Activated CD4-positive, alpha-beta T cell treated with anti-CD3 and anti-CD28 coated beads, Interleukin-2, amount 50 U/mL, for 1 hour (primary cell): ENCODE measurements at regions not wholly inside any gene's neighbourhood (a gene's known extent, or its start where the extent isn't known, plus 50 kb on each side); places are given as distances from the start of the nearest gene placed in this dataset.

ENCODE experiments used
- DNase-seq: peaks from one replicate; pipeline ENCODE4 v3.0.0-alpha.2; 2020

DNA sequence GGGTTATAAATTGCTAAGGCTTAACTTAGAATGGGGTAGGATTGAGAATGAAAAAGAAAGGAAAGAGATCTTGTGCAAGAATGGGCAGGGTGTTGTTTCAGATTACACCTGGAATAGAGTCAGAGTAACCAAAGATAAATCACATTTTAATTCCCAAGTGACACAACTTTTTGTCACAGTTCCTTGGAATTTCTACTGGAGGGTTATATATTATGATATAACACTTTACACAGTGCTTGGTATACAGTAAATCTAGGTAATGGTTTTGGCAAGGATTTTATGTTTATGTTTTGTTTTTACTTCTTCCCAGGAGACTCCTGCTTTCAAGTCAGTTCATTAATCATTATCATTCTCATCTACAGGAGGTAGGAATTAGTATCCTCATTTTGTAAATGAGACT lies 115.7 kb upstream of the KCNJ16 start:
- DNase-seq = no peak

DNA sequence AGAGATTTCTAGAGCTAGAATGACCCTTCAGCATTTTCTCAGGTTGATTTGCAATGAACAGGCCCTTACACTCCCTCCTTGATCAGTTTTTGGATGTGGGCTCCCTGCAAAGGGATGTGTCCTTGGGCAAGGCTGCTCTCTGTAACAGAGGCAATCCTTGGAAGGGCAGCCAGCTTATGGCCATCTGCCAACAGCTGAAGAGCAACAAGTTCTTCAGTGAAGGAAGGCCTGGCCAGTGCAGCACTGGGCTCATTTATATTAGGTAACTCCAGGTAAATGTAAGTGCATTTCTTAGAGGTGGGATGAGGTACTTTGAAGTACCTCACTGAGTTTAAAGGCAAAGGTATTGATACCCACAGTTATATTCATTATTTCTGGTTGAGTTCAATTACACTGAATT lies 114.3 kb upstream of the KCNJ16 start:
- no peak for DNase-seq

DNA sequence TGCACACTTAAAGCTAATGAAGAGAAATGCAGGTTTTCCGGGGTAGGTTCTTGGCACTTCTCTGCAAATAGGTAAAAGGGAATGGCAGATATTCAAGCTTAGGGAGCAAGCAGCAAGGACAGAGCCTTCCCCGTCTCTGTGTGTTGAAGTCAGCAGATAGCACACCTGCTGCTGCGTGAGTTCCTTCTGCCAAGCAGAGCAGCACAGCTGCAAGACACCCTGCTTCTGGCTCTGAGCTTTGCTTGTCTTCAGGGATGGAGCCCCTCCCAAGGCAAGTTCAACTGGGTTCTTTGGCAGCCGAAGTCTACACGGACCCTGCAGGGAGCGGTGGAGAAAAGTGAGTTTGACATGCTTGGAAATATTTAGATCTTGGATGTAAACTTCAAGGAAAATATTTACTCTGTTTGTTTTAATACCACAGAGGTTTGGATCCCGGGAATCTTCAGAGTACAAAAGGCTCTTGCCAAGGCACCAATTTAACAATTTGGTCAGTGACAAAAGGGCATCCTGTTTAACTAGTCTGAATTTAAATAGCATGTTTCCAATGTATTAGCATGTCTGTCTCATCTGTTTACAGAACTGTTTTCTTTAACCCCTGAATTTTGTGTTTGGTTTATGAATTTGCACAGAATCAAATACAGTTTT lies 113.4 kb upstream of the KCNJ16 start:
- DNase-seq = no peak

DNA sequence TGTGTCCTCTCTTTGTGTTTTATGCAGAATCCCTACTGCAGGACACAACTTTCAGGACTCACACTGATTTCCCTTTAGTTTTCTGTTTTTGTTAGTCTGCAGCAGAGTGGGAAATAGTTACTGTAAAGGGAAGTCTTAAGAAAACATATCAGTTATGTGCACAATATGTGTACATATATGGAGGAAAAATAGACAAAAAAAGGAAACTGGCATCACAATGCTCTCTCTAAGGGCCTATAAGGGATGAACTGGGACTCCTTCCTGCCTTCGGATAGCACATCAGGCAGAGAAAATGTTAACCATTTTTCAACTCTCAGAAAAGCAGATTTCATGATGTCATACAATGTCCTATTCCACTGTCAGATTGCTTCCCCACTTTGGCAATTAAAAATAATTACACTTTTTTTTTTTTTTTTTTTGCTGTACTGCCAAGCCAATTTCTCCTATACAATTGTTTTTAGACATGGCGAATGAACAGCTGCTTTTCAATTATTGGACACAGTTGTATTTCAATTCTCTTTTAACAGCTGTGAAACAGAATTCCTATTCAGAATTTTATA lies 112.5 kb upstream of the KCNJ16 start:
- no peak for DNase-seq

DNA sequence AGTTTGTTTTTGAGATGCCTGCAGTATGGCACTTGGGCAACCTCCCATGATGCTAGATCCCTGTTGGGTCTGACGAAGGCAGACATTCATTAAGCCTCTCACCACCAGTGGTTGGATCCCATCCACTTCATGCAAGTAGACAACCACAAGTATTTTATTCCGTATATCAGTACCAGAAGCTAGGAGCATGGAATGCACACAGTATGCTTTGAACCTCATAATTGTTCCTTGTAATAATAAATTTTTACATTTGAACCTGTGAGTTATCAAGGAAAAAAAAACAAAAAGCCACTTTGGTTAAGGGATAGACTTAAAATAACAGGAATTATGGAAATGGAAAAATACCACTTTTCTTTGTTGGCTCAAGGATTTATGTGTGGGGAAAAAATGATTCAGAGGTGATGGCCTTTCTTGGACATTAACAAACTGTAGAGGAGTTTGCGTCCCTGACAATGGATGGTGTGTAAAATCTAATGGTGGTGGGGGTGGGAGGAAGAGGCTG lies 107.1 kb upstream of the KCNJ16 start:
- no peak for DNase-seq

DNA sequence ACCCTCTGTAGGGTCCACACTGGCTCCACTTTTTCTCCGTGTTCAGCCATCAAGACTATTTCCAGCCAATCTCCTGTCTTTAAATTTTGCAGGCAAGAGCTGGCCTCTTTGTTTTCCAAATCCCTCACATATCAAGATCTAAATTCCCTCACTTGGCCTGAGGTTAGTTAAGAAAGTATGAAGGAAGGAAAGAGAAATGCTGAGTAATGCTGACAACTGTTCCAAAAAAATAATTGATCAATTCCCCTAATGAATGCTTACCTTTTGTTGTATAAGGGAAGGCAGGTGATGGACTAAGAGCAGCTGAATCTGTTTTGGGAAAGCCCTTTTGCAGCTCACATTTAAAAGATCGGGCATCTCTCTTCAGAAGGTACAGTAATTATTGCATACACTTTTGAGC lies 105.1 kb upstream of the KCNJ16 start:
- DNase-seq = no peak

DNA sequence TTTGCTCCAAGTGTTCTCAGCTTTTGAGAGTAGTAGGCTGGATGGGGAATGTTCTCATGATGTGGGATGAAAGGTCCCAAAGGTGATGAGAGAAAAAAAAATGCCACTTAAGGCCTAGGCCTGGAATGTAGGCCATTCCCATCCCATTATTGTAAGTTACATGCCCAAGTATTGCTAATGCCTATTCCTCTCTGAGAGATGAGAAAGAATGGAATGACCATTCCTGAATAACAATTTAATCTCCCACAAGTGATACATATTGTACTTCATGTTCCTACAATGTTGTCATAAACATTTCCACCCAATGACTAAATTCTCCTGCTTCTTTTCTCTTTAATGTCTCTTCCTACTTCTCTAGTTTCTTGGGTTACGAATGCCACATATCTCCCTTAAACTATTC lies 102.8 kb upstream of the KCNJ16 start:
- no peak for DNase-seq

DNA sequence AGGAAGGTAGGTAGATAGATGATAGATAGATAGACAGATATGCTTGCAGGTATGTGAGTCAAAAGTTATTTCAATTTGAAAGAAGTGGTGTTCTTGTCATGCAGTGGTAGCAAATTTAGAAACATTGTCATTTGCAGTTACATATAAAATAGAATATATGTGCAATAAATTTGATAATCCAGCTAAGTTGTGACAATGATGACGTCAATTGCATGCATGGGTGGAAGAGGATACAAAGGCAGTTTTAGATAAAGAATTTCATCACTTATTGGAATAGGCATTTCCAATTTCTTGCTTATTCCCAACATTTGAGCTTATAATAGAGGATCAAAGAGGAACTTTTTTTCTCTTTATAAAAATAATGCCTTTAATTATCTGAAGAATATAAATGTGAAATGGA lies 99.2 kb upstream of the KCNJ16 start:
- no peak for DNase-seq

DNA sequence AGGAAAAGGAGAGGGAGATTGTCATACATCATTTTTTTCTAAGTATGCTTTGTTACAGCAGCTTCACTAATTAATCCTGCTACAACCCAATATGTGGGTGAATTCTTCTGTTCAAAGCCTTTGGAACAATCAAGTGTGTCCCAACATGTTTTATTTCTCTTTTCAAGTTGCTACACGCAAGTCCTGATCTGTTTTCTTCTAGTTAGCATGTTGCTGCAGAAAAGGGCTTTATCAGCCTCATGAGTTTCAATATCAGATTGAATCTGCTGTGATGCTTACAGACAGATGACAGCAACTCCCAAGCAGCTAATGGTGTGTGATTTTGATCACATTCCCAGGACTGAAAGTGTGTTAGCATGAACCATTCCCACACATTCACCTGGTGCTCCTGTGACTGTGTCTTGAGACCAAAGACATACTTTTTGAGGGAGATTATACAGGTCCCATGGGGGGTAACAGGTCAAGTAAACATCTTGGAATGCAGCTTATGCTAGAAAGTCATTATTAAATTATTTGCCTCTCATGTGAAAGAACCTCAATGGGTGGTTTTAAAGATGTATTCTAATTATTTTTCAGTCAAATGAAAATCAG lies 96.9 kb upstream of the KCNJ16 start:
- no peak for DNase-seq

DNA sequence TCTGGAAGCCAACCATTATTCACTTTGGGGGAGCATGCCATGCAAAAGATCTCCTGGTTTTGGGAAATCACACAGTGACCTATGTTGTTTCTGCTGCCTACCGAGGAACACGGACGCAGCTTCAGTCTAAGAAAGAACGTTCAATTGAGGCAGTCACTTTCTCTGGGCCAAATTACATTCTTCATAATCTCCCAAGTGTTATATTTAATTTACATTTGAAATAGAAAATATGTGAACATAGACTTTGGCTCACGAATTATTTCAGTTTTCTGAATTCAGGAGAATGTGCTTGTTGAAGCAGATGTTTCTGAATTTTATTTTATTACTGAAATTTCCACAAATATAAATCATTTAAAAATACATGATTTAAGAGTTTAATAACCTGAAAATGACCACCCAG lies 93.6 kb upstream of the KCNJ16 start:
- no peak for DNase-seq

DNA sequence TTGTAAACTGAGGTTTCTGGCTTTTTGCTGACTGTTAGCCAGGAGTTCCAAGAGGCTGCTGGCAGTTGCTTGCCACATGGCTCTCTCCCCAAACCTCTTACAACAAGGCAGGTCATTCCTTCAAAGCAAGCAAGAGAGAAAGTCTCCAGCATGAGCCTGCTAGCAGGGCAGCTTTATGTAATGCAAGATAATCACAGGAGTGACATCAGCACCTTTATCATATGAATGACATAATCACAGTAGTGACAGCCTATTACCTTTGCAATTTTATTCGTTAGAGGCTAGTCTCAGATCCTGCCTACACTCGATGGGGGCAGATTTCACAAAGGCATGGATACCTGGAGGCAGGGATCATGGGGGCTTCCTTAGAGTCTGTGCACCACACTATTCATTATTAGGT lies 79.5 kb upstream of the KCNJ16 start:
- DNase-seq = no peak

DNA sequence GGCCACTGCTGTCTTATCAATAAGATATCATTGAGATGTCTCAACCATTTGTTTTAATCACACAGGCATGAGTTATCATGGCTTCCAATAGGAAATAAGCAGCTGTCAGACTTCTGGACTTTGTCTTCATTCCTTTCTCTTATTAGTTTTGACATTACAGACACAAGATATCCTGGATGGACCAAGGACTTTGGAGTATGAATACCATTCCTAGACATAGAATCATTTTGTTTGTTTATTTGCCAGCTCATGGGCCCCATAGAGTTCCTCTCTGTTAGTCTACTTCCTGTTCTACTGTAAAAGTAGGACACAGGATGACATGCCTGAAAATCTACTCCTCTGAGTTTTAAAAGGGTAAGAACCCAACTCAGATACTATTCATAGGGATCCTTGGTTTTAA lies 77.7 kb upstream of the KCNJ16 start:
- DNase-seq = no peak

DNA sequence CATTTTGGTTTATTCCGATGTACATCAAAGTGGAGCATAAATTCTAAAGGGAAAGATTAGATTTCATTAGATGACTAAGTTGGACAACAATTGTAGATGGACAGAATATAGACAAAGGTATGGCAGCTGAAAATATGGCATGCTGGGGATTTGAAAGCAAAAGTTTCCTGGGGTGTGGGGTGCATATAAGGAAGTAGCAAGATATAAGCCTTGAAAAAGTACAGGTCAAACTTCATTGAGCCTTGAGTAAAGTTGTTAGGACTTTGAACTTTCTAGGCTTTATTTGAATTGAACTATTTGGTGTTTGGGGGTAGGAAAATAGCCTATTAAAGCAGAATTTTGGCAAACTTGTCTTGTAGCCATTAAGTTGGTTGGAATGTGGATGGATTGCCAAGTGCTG lies 75.8 kb upstream of the KCNJ16 start:
- DNase-seq = no peak

DNA sequence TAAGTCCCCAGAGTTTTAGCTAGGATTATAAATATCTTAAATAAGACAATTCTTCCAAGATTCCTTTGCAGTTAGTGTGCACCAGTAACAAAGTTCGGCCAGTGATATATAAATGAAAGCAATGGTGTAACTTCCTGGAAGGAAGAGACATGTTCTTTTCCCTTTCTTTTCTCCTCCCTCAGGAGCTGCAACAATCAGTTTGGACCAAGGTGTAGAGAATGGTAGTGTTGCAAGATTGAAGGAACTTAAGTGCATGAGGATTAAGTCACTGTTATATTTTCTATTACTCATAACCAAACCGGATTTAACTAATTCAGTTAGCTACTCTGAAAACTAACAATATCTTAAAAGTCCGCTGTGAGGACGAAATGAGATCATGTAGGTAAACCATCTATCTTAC lies 68.9 kb upstream of the KCNJ16 start:
- DNase-seq = no peak

DNA sequence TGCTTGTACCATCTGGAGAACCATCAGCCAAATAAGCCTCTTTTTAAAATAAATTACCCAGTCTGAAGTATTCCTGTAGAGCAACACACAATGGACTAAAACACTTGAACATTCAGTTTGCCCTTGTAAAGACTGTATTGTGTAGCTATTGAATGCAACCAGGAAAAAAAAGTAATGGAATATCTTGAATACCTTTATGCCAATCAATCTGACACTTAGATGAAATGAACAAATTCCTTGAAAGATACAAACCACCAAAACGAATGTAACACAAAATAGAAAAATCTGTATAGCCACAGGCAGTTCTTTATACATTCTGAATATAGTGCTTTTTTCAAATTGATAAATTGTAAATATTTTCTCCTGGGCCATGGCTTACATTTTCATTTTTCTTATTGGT lies 63.3 kb upstream of the KCNJ16 start:
- no peak for DNase-seq

DNA sequence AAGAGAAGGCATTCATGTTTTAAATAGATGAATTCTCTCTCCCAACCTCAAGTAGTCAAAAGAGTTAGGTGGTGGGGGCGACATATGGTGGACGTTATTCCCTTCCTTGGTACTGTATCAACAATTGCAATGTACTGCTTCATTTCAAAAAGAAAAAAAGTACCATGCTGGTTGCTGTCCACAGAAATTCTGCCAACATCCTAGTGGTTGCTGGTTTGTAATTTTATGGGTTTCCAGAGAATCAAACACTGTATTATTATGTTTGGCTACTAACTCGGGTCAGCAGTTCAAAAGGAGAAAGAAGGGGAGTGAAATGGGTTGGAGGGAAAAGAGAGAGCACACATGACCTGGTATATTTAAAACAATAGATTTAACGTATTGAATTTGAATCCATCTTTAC lies 61.1 kb upstream of the KCNJ16 start:
- no peak for DNase-seq

DNA sequence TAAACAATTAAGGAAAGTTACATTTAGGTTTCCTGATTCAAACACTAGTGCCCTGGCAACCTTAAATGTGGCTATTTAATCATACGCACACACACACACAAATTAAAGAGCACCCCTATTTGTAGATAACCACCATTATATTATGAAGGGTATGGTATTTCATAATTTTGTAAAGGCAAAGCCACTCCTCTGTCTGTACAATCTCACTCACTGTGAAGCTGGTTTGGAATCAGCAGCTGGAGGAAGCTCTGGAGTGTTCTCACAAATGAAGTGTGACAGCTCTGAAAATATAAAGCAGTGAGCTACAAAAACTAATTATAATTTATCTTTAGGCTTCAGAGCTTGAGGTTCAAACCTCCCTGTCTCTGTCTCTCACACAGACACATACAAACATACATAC lies 57.9 kb upstream of the KCNJ16 start:
- DNase-seq = no peak

DNA sequence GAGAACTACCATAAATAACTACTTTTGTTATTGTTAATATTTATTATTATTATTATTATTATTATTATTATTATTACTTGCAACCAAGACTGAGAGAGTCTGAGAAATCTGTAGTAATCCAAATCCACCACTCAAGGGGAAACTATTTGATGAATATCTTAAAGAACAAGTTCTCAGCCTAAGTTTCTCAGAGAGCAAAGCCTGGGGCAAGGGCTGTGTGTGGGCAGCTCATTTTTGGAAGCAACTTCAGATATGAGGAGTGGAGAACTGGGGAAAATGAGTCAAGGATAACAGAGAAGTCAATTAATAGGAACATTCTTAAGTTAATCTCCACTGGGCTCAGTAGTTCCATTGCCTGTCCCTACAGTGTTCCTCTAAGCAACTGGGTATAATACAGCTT lies 57.1 kb upstream of the KCNJ16 start:
- DNase-seq = no peak

DNA sequence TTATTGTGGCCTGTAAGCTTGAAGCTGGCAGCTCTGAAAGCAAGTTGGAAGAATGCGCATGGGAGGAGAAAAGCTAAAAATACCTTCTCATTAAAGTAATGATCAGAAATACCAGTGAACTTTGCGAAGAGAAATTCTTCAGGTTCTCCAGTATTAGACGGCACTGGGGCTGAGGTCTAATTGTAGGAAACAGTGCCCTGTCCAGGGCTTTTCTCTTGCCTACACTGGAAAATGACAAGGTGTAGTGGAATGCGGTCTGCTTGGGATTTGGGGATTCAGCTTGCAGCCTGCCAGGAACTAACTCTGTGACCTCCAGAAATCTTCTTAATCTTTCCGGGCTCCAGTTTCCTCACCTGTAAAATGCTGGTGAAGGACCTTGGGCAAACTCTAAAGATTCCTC lies 53.3 kb upstream of the KCNJ16 start:
- no peak for DNase-seq

DNA sequence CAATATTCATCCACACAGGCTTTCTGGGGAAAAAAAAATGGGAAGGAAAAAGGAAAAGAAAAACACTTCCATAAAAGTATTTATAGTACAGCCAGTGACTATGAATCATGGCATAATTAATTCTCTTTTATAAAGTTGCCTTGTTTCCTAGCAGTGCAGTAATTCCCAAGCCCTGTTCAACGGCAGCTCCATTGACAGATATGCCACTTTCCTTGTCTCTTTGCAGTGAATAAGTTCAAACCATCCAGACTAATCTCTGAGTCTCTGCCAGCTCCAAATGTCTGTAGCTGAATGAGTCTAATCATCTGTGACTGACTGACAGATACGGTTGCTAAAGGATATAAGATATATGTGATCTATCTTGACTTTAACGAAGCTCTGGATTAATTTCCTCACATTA lies 52.9 kb upstream of the KCNJ16 start:
- DNase-seq = no peak

DNA sequence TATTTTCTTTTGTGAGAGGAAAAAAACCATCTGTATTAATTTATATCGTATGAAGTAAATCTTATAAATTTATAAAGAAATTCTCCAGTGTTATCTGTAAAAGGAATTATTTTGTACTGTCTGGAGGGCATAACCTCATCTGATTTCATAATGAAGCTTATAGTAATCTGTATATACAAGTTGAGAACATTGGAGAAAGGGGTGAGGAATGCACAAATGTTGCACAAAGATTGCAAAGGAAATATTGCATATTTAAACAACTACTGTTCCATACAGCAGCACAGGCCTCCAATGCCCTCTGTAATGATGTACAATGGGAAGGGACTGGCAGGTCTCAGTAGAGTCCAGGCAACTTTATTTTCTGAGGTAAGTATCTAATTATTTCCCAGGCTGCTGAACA lies 50.8 kb upstream of the KCNJ16 start:
- DNase-seq = no peak
